ENCODE measurements at regions not wholly inside any gene's neighbourhood (a gene's known extent, or its start where the extent isn't known, plus 50 kb on each side); places are given as distances from the start of the nearest gene placed in this dataset.

- intact Hi-C loops (cut with DNase I) = no loop called here
- DNase-seq (ENCODE audit: low spot score) = no peak
- no peak for ATAC-seq
These were observed 319.7 kb downstream of the CTTN start for GRCh38 chr11:70717936-70718595.

GRCh38 chr11:70719516-70719915 is 321.2 kb downstream of the CTTN start:
- intact Hi-C loops (cut with DNase I) = no loop called here
- DNase-seq (ENCODE audit: low spot score) = no peak
- no peak for ATAC-seq

GRCh38 chr11:70720281-70720680 is 322.0 kb downstream of the CTTN start:
- no peak for DNase-seq (ENCODE audit: low spot score)
- intact Hi-C loops (cut with DNase I) = no loop called here
- no peak for ATAC-seq

- intact Hi-C loops (cut with DNase I) = no loop called here
- DNase-seq (ENCODE audit: low spot score) (no peak), ATAC-seq (no peak)
These were observed 322.7 kb downstream of the CTTN start for GRCh38 chr11:70721006-70721405.

GRCh38 chr11:70725278-70725677 is 326.9 kb downstream of the CTTN start:
- ATAC-seq (no peak), DNase-seq (ENCODE audit: low spot score) (no peak)
- intact Hi-C loops (cut with DNase I) = no loop called here

- ATAC-seq = no peak
These were observed 327.4 kb downstream of the CTTN start for GRCh38 chr11:70725739-70726138.

GRCh38 chr11:70727021-70727420 is 328.7 kb downstream of the CTTN start:
- no peak for DNase-seq (ENCODE audit: low spot score)
- ATAC-seq = no peak
- intact Hi-C loops (cut with DNase I) = no loop called here

More at GRCh38 chr11:70725739-70726138, 327.4 kb downstream of the CTTN start:
- intact Hi-C loops (cut with DNase I) = no loop called here
- DNase-seq (ENCODE audit: low spot score) = no peak

GRCh38 chr11:70727899-70728620 is 329.7 kb downstream of the CTTN start:
- DNase-seq (ENCODE audit: low spot score) = no peak
- no peak for ATAC-seq

GRCh38 chr11:70729949-70730348 is 331.6 kb downstream of the CTTN start:
- DNase-seq (ENCODE audit: low spot score) (no peak), ATAC-seq (no peak)
- intact Hi-C loops (cut with DNase I) = no loop called here

More at GRCh38 chr11:70727899-70728620, 329.7 kb downstream of the CTTN start:
- intact Hi-C loops (cut with DNase I) = no loop called here

GRCh38 chr11:70730411-70730810 is 332.1 kb downstream of the CTTN start:
- DNase-seq (ENCODE audit: low spot score) = no peak
- intact Hi-C loops (cut with DNase I) = no loop called here
- no peak for ATAC-seq

GRCh38 chr11:70731271-70732022 is 333.1 kb downstream of the CTTN start:
- ATAC-seq = no peak
- DNase-seq (ENCODE audit: low spot score) = no peak
- intact Hi-C loops (cut with DNase I) = no loop called here

GRCh38 chr11:70732023-70732880 is 333.9 kb downstream of the CTTN start:
- intact Hi-C loops (cut with DNase I) = no loop called here
- DNase-seq (ENCODE audit: low spot score) (no peak), ATAC-seq (no peak)

GRCh38 chr11:70732881-70733196 is 334.5 kb downstream of the CTTN start:
- DNase-seq (ENCODE audit: low spot score) (no peak), ATAC-seq (no peak)
- intact Hi-C loops (cut with DNase I) = no loop called here

GRCh38 chr11:70733327-70734325 is 335.3 kb downstream of the CTTN start:
- no peak for DNase-seq (ENCODE audit: low spot score)
- ATAC-seq = no peak

GRCh38 chr11:70734379-70734778 is 336.1 kb downstream of the CTTN start:
- intact Hi-C loops (cut with DNase I) = no loop called here
- no peak for DNase-seq (ENCODE audit: low spot score)
- no peak for ATAC-seq

More at GRCh38 chr11:70733327-70734325, 335.3 kb downstream of the CTTN start:
- intact Hi-C loops (cut with DNase I) = no loop called here

- DNase-seq (ENCODE audit: low spot score) (no peak), ATAC-seq (no peak)
- intact Hi-C loops (cut with DNase I) = no loop called here
These were observed 336.6 kb downstream of the CTTN start for GRCh38 chr11:70734911-70735310.

- intact Hi-C loops (cut with DNase I) = no loop called here
- DNase-seq (ENCODE audit: low spot score) (no peak), ATAC-seq (no peak)
These were observed 337.6 kb downstream of the CTTN start for GRCh38 chr11:70735976-70736375.

GRCh38 chr11:70736461-70736860 is 338.1 kb downstream of the CTTN start:
- DNase-seq (ENCODE audit: low spot score) = no peak
- intact Hi-C loops (cut with DNase I) = no loop called here
- ATAC-seq = no peak

Measured in sciatic nerve (tissue), 2 donors.